ENCODE measurements at regions not wholly inside any gene's neighbourhood (a gene's known extent, or its start where the extent isn't known, plus 50 kb on each side); places are given as distances from the start of the nearest gene placed in this dataset.

GRCh38 chr2:8595811-8596600 is 85.8 kb upstream of the ID2 start:
- no peak for TF ChIP-seq CTCF (conservative IDR thresholded peaks at IDR 0.05; ENCODE audit: low read depth, low read length)
- TF ChIP-seq EZH2 (IDR thresholded peaks at IDR 0.05; ENCODE audit: borderline replicate concordance, low read depth, low read length, poor library complexity, severe bottlenecking): no peak
